IMR-90 (cell line): ENCODE measurements at regions not wholly inside any gene's neighbourhood (a gene's known extent, or its start where the extent isn't known, plus 50 kb on each side); places are given as distances from the start of the nearest gene placed in this dataset.

Source experiments
- ATAC-seq: fragments of 200-7000 bp; cut with Tn5 transposase; 2 replicates; pipeline ENCODE4 v1.9.1; 2020; ENCODE audit warnings: low read depth, mild to moderate bottlenecking, moderate library complexity
- BruUV-seq: library from RNA; stranded (reverse); fragments of 400-500 nt; replicated peaks from 2 replicates; lab custom pipeline; 2021; lab: Mats Ljungman, UMichigan
- CTCF ChIA-PET: fragments of 300-600 bp; formaldehyde crosslinking; extraction: SDS; loops from one replicate; lab custom pipeline; 2021; ENCODE audit warnings: antibody characterized with exemption; lab: Yijun Ruan, JAX
- POLR2A ChIA-PET: fragments of 300-600 bp; sonication (Branson Sonifier 250); formaldehyde crosslinking; loops from one replicate; lab custom pipeline; 2022; ENCODE audit warnings: antibody characterized with exemption; ENCODE audit not compliant: unreplicated experiment; lab: Charles Lee
- DNase-seq: peaks from one replicate; pipeline ENCODE4 v3.0.0; 2013
- H2AFZ ChIP-seq: replicated peaks from 2 replicates; pipeline ENCODE3; 2013; ENCODE audit warnings: low read length, mild to moderate bottlenecking; ENCODE audit not compliant: poor library complexity
- H2AK5ac ChIP-seq: 2 replicates; pipeline ENCODE4 v1.6.1; 2013; ENCODE audit warnings: low read depth, low read length, inconsistent platforms
- H2AK9ac ChIP-seq: replicated peaks from 2 replicates; pipeline ENCODE3; 2013; ENCODE audit warnings: mild to moderate bottlenecking, low read depth, low read length, moderate library complexity; ENCODE audit not compliant: poor library complexity
- H2BK120ac ChIP-seq: 2 replicates; pipeline ENCODE4 v1.6.1; 2013; ENCODE audit warnings: low read depth, low read length, inconsistent platforms
- H2BK15ac ChIP-seq: 3 replicates; pipeline ENCODE4 v1.6.1; 2013; ENCODE audit warnings: low read depth, low read length, inconsistent platforms
- H2BK20ac ChIP-seq: 2 replicates; pipeline ENCODE4 v1.6.1; 2013; ENCODE audit warnings: low read depth, mild to moderate bottlenecking, inconsistent platforms, low read length, moderate library complexity
- H2BK5ac ChIP-seq: 2 replicates; pipeline ENCODE4 v1.6.1; 2013; ENCODE audit warnings: mild to moderate bottlenecking, low read depth, low read length, inconsistent platforms; ENCODE audit not compliant: poor library complexity, severe bottlenecking
- H3K14ac ChIP-seq: replicated peaks from 2 replicates; pipeline ENCODE4 v1.6.1; 2013; ENCODE audit warnings: low read depth, low read length, inconsistent platforms
- H3K18ac ChIP-seq: 2 replicates; pipeline ENCODE4 v1.6.1; 2013; ENCODE audit warnings: low read depth, low read length, control low read depth
- H3K23ac ChIP-seq: 2 replicates; pipeline ENCODE4 v1.6.1; 2013; ENCODE audit warnings: low read depth, low read length, inconsistent platforms
- H3K27ac ChIP-seq: 2 replicates; pipeline ENCODE4 v1.5.1; 2013; ENCODE audit warnings: mild to moderate bottlenecking, control low read depth, low read length; ENCODE audit not compliant: insufficient read depth
- H3K27me3 ChIP-seq: 2 replicates; pipeline ENCODE4 v1.6.1; 2013; ENCODE audit warnings: low read length; ENCODE audit not compliant: control insufficient read depth, insufficient read depth
- H3K36me3 ChIP-seq: 2 replicates; pipeline ENCODE4 v1.6.1; 2013; ENCODE audit warnings: low read length, mixed read lengths; ENCODE audit not compliant: control insufficient read depth, insufficient read depth
- H3K4ac ChIP-seq: 2 replicates; pipeline ENCODE4 v1.6.1; 2013; ENCODE audit warnings: low read depth, low read length, inconsistent platforms
- H3K4me1 ChIP-seq: 2 replicates; pipeline ENCODE4 v1.6.1; 2013; ENCODE audit warnings: low read length, mixed read lengths; ENCODE audit not compliant: control insufficient read depth, insufficient read depth
- H3K4me2 ChIP-seq: 2 replicates; pipeline ENCODE4 v1.6.1; 2013; ENCODE audit warnings: low read depth, mild to moderate bottlenecking, control low read depth, low read length, moderate library complexity
- H3K4me3 ChIP-seq: 2 replicates; pipeline ENCODE4 v1.5.1; 2013; ENCODE audit warnings: low read depth, mild to moderate bottlenecking, control low read depth, low read length, moderate library complexity; ENCODE audit not compliant: insufficient read depth
- H3K56ac ChIP-seq: 2 replicates; pipeline ENCODE4 v1.6.1; 2013; ENCODE audit warnings: low read length, inconsistent platforms; ENCODE audit not compliant: insufficient read depth; ENCODE audit errors: extremely low read depth
- H3K79me1 ChIP-seq, 2 experiments: 2 replicates each; pipeline ENCODE4 v1.6.1; 2013; ENCODE audit warnings: low read length in 2 of 2, inconsistent platforms in 1 of 2, low read depth in 1 of 2
- H3K9ac ChIP-seq: 2 replicates; pipeline ENCODE4 v1.6.1; 2013; ENCODE audit warnings: low read depth, low read length, control low read depth
- H3K9me1 ChIP-seq: 2 replicates; pipeline ENCODE4 v1.6.1; 2013; ENCODE audit warnings: low read length, inconsistent platforms; ENCODE audit not compliant: insufficient read depth
- H3K9me3 ChIP-seq: 2 replicates; pipeline ENCODE4 v1.6.1; 2013; ENCODE audit warnings: low read length; ENCODE audit not compliant: control insufficient read depth, insufficient read depth
- H4K20me1 ChIP-seq: 2 replicates; pipeline ENCODE4 v1.6.1; 2013; ENCODE audit warnings: low read length, inconsistent platforms; ENCODE audit not compliant: insufficient read depth
- H4K5ac ChIP-seq: 2 replicates; pipeline ENCODE4 v1.6.1; 2013; ENCODE audit warnings: mild to moderate bottlenecking, low read depth, low read length, control low read depth
- H4K8ac ChIP-seq, 2 experiments: 2 replicates each; pipeline ENCODE4 v1.6.1; 2013; ENCODE audit warnings: low read depth in 2 of 2, low read length in 2 of 2, control low read depth in 1 of 2, inconsistent platforms in 1 of 2
- H4K91ac ChIP-seq: 2 replicates; pipeline ENCODE4 v1.6.1; 2013; ENCODE audit warnings: low read depth, low read length, inconsistent platforms; ENCODE audit not compliant: insufficient read depth
- BHLHE40 ChIP-seq: fragments of 150-350 bp; IDR thresholded peaks from 2 replicates; pipeline ENCODE4 v1.6.1; 2016; ENCODE audit warnings: mild to moderate bottlenecking, low read depth, low read length
- CEBPB ChIP-seq: IDR thresholded peaks from 2 replicates; pipeline ENCODE4 v1.6.1; 2012; ENCODE audit warnings: low read depth, low read length, improper control_type of control experiment
- CHD1 ChIP-seq: IDR thresholded peaks from 2 replicates; pipeline ENCODE4 v1.6.1; 2012; ENCODE audit warnings: low read depth, low read length, improper control_type of control experiment
- CTCF ChIP-seq: conservative IDR thresholded peaks from 2 replicates; pipeline ENCODE4 v1.5.1; 2012; ENCODE audit warnings: mild to moderate bottlenecking, low read depth, low read length, improper control_type of control experiment
- FOS ChIP-seq: fragments of 150-350 bp; IDR thresholded peaks from 2 replicates; pipeline ENCODE4 v1.6.1; 2016; ENCODE audit warnings: low read depth, low read length
- MAFK ChIP-seq: IDR thresholded peaks from 2 replicates; pipeline ENCODE4 v1.6.1; 2012; ENCODE audit warnings: low read depth, low read length, improper control_type of control experiment
- MAZ ChIP-seq: IDR thresholded peaks from 2 replicates; pipeline ENCODE4 v1.6.1; 2012; ENCODE audit warnings: low read depth, mild to moderate bottlenecking, low read length, improper control_type of control experiment, moderate library complexity, borderline replicate concordance
- MXI1 ChIP-seq: IDR thresholded peaks from 2 replicates; pipeline ENCODE4 v1.6.1; 2012; ENCODE audit warnings: low read depth, mild to moderate bottlenecking, low read length, moderate library complexity, borderline replicate concordance
- NFE2L2 ChIP-seq: fragments of 150-350 bp; IDR thresholded peaks from 2 replicates; pipeline ENCODE4 v1.6.1; 2016; ENCODE audit warnings: low read depth, mild to moderate bottlenecking, low read length
- POLR2A ChIP-seq: IDR thresholded peaks from 2 replicates; pipeline ENCODE4 v1.6.1; 2012; ENCODE audit warnings: mild to moderate bottlenecking, low read depth, low read length
- RAD21 ChIP-seq: IDR thresholded peaks from 2 replicates; pipeline ENCODE4 v1.6.1; 2012; ENCODE audit warnings: low read length, improper control_type of control experiment
- RCOR1 ChIP-seq: IDR thresholded peaks from 2 replicates; pipeline ENCODE4 v1.6.1; 2012; ENCODE audit warnings: mild to moderate bottlenecking, low read length, improper control_type of control experiment; ENCODE audit not compliant: insufficient replicate concordance
- RFX5 ChIP-seq: IDR thresholded peaks from 2 replicates; pipeline ENCODE4 v1.8.0; 2012; ENCODE audit warnings: low read depth, mild to moderate bottlenecking, low read length, moderate library complexity
- SMC3 ChIP-seq: fragments of 150-350 bp; IDR thresholded peaks from 2 replicates; pipeline ENCODE4 v1.6.1; 2016; ENCODE audit warnings: low read depth, mild to moderate bottlenecking, antibody characterized with exemption, low read length, moderate library complexity
- WGBS, 2 experiments: methylation state at CpG; one replicate each; pipeline versions ENCODE4 v1.1.5 to v1.1.7; 2013; ENCODE audit warnings: missing lambda C conversion rate in 2 of 2; ENCODE audit not compliant: insufficient read length in 1 of 2; ENCODE audit errors: extremely low coverage in 2 of 2; 5-methylcytosine and 5-hydroxymethylcytosine counted together
- dilution Hi-C: fragments of 300-500 bp; cut with HindIII; formaldehyde crosslinking; loops from one replicate; pipeline ENCODE4 v1.14.3; 2018; ENCODE audit warnings: low sequenced_read_pairs; ENCODE audit not compliant: unreplicated experiment
- in situ Hi-C: fragments of 300-500 bp; cut with MboI; formaldehyde crosslinking; loops from 3 replicates; pipeline ENCODE4 v1.14.3; 2019; ENCODE audit warnings: low sequenced_read_pairs, inconsistent platforms, mixed read lengths
- intact Hi-C: fragments of 100-400 bp; cut with micrococcal nuclease; formaldehyde crosslinking; loops from 2 replicates; pipeline ENCODE4 v1.10.0; 2022
- TF ChIP-seq, protein P1 (sequence below): fragments of 150-350 bp; IDR thresholded peaks from 2 replicates; pipeline ENCODE4 v1.6.1; 2017; ENCODE audit warnings: mild to moderate bottlenecking, antibody characterized with exemption, low read length, low read depth
- TF ChIP-seq, protein P2 (sequence below): fragments of 150-350 bp; IDR thresholded peaks from 2 replicates; pipeline ENCODE4 v1.6.1; 2016; ENCODE audit warnings: low read depth, mild to moderate bottlenecking, low read length, moderate library complexity, borderline replicate concordance

DNA sequence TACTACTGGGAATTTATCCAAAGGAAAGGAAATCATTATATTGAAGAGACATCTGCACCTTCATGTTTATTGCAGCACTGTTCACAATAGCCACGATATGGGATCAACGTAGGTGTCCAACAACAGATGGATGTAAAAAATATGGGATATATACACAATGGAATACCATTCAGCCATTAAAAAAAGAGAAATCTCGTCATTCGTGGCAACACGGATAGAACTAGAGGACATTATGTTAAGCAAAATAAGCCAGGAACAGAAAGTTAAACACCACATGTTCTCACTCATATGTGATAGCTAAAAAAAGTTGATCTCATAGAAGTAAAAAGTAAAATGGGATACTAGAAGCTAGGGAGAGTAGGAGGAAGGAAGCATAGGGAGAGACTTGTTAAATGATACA is 82.9 kb upstream of the CLMN start:
- H2AFZ ChIP-seq, result no peak overlapping the region
- DNase-seq (no peak), ATAC-seq (no peak)
- H4K91ac ChIP-seq, result no peak overlapping the region
- H3K79me1 ChIP-seq, result no peaks in the 10 kb centered on the region
- no peak overlapping the region for H2AK9ac ChIP-seq
- WGBS, 2 experiments, result no CpG with 5 or more reads among the region's 5 CpGs
- TF ChIP-seq, protein P1, sequence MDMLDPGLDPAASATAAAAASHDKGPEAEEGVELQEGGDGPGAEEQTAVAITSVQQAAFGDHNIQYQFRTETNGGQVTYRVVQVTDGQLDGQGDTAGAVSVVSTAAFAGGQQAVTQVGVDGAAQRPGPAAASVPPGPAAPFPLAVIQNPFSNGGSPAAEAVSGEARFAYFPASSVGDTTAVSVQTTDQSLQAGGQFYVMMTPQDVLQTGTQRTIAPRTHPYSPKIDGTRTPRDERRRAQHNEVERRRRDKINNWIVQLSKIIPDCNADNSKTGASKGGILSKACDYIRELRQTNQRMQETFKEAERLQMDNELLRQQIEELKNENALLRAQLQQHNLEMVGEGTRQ, result no peak
- TF ChIP-seq RAD21, result no peak
- no peak for TF ChIP-seq RFX5
- TF ChIP-seq, protein P2, sequence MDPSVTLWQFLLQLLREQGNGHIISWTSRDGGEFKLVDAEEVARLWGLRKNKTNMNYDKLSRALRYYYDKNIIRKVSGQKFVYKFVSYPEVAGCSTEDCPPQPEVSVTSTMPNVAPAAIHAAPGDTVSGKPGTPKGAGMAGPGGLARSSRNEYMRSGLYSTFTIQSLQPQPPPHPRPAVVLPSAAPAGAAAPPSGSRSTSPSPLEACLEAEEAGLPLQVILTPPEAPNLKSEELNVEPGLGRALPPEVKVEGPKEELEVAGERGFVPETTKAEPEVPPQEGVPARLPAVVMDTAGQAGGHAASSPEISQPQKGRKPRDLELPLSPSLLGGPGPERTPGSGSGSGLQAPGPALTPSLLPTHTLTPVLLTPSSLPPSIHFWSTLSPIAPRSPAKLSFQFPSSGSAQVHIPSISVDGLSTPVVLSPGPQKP, result no peak
- TF ChIP-seq MAFK, result no peak
- TF ChIP-seq CTCF, result no peak
- no peak for TF ChIP-seq CEBPB
- TF ChIP-seq MXI1, result no peak
- no peak for TF ChIP-seq FOS
- no peak for TF ChIP-seq SMC3
- no peak for TF ChIP-seq POLR2A
- no peak for TF ChIP-seq RCOR1
- TF ChIP-seq BHLHE40, result no peak
- no peak for TF ChIP-seq MAZ
- TF ChIP-seq NFE2L2, result no peak
- TF ChIP-seq CHD1, result no peak
- H3K23ac ChIP-seq, result no peak overlapping the region
- no peak overlapping the region for H3K14ac ChIP-seq
- no peaks in the 10 kb centered on the region for H3K4me1 ChIP-seq
- H3K56ac ChIP-seq, result no peak overlapping the region
- intact Hi-C loops, result no loop called here
- H3K18ac ChIP-seq, result no peak overlapping the region
- H3K4ac ChIP-seq, result no peak overlapping the region
- no peaks in the 10 kb centered on the region for H3K9me3 ChIP-seq
- dilution Hi-C loops, result no loop called here
- in situ Hi-C loops, result no loop called here
- no peak overlapping the region for H2AK5ac ChIP-seq
- ChIA-PET POLR2A (no interaction called here), CTCF (no interaction called here)
- H4K8ac ChIP-seq, result no peak overlapping the region
- H3K27ac ChIP-seq, result no peak overlapping the region
- peaks cover 4% of the 10 kb centered on the region; the same call in 1 of the 2 replicates for H3K27me3 ChIP-seq
- no peaks in the 10 kb centered on the region for H3K9me1 ChIP-seq
- H4K20me1 ChIP-seq, result no peaks in the 10 kb centered on the region
- no peak overlapping the region for H3K9ac ChIP-seq
- no peak overlapping the region for H2BK15ac ChIP-seq
- H2BK5ac ChIP-seq, result no peak overlapping the region
- H2BK120ac ChIP-seq, result no peak overlapping the region
- BruUV-seq, result no TSS peak
- no peak overlapping the region for H4K5ac ChIP-seq
- H3K4me3 ChIP-seq, result no peak overlapping the region
- no peaks in the 10 kb centered on the region for H3K36me3 ChIP-seq
- H2BK20ac ChIP-seq, result no peak overlapping the region
- H3K4me2 ChIP-seq, result no peak overlapping the region
